Keratinocyte (primary cell): ENCODE measurements at regions not wholly inside any gene's neighbourhood (a gene's known extent, or its start where the extent isn't known, plus 50 kb on each side); places are given as distances from the start of the nearest gene placed in this dataset.
A peak's percentile ranks its signal among the peaks of the same experiment; 100 is the strongest.

Experiments used
- DNase-seq: peaks from one replicate; pipeline ENCODE4 v3.0.0-alpha.2; 2011; ENCODE audit warnings: low read depth, missing footprints, low spot score
- FAIRE-seq: peaks from 2 replicates; lab custom pipeline; 2011; peaks lifted over from hg19 to GRCh38; lab: Jason Lieb, UNC
- H2AFZ ChIP-seq: 2 replicates; pipeline ENCODE4 v1.6.0; 2012; ENCODE audit warnings: low read length, control low read depth, inconsistent platforms; ENCODE audit not compliant: control insufficient read depth
- H3K27ac ChIP-seq: 2 replicates; pipeline ENCODE4 v1.5.1; 2011; ENCODE audit warnings: low read length; ENCODE audit not compliant: control insufficient read depth, insufficient read depth
- H3K27me3 ChIP-seq: 3 replicates; pipeline ENCODE4 v1.6.0; 2011; ENCODE audit warnings: low read length; ENCODE audit not compliant: control insufficient read depth, insufficient read depth; ENCODE audit errors: extremely low read depth
- H3K36me3 ChIP-seq, 2 experiments: 2 replicates in 1 of 2; 3 replicates in 1 of 2; pipeline ENCODE4 v1.5.1; 2011; ENCODE audit warnings: low read length in 2 of 2, mild to moderate bottlenecking in 1 of 2; ENCODE audit not compliant: control insufficient read depth in 2 of 2, insufficient read depth in 2 of 2; ENCODE audit errors: extremely low read depth in 1 of 2
- H3K4me1 ChIP-seq: 3 replicates; pipeline ENCODE4 v1.5.1; 2011; ENCODE audit warnings: low read length; ENCODE audit not compliant: control insufficient read depth, insufficient read depth; ENCODE audit errors: extremely low read depth
- H3K4me2 ChIP-seq: 3 replicates; pipeline ENCODE4 v1.6.0; 2011; ENCODE audit warnings: low read depth, low read length; ENCODE audit not compliant: control insufficient read depth, insufficient read depth; ENCODE audit errors: extremely low read depth
- H3K4me3 ChIP-seq, 3 experiments: fragments of 200-600 bp in 1 of 3; sonication (generic) in 1 of 3; 2 replicates in 2 of 3; 3 replicates in 1 of 3; pipeline ENCODE4 v1.5.1; 2011 to 2016; ENCODE audit warnings: low read length in 3 of 3, mild to moderate bottlenecking in 3 of 3, control low read depth in 2 of 3, inconsistent platforms in 1 of 3, low read depth in 1 of 3, mixed read lengths in 1 of 3, mixed run types in 1 of 3, moderate library complexity in 1 of 3; ENCODE audit not compliant: control insufficient read depth in 2 of 3, insufficient read depth in 2 of 3; ENCODE audit errors: extremely low read depth in 1 of 3
- H3K79me2 ChIP-seq: 2 replicates; pipeline ENCODE4 v1.6.0; 2012; ENCODE audit warnings: low read length; ENCODE audit not compliant: control insufficient read depth, insufficient read depth
- H3K9ac ChIP-seq: 3 replicates; pipeline ENCODE4 v1.6.0; 2011; ENCODE audit warnings: low read length; ENCODE audit not compliant: control insufficient read depth, insufficient read depth; ENCODE audit errors: extremely low read depth
- H3K9me1 ChIP-seq: 3 replicates; pipeline ENCODE4 v1.6.0; 2011; ENCODE audit warnings: low read length; ENCODE audit not compliant: control insufficient read depth, insufficient read depth; ENCODE audit errors: extremely low read depth
- H3K9me3 ChIP-seq: 2 replicates; pipeline ENCODE4 v1.5.1; 2012; ENCODE audit warnings: low read depth, low read length; ENCODE audit not compliant: control insufficient read depth
- H4K20me1 ChIP-seq: 3 replicates; pipeline ENCODE4 v1.6.0; 2011; ENCODE audit warnings: low read length; ENCODE audit not compliant: control insufficient read depth, insufficient read depth; ENCODE audit errors: extremely low read depth
- EZH2 ChIP-seq: IDR thresholded peaks from one replicate; pipeline ENCODE4 v1.6.1; 2012; ENCODE audit warnings: inconsistent platforms, mild to moderate bottlenecking, low read length, moderate library complexity
- dilution Hi-C: fragments of 300-500 bp; cut with MboI; formaldehyde crosslinking; loops from one replicate; pipeline ENCODE4 v1.7.0; 2020; ENCODE audit warnings: low sequenced_read_pairs; ENCODE audit not compliant: extremely low pct_ligation_motif_present
- TF ChIP-seq, protein P1 (sequence below), 3 experiments: IDR thresholded peaks in 1 of 3; conservative IDR thresholded peaks in 1 of 3; optimal IDR thresholded peaks in 1 of 3; 2 replicates in 2 of 3; 3 replicates in 1 of 3; pipeline versions ENCODE3 to v1.5.1; 2011; ENCODE audit warnings: low read length in 3 of 3, mild to moderate bottlenecking in 3 of 3, moderate library complexity in 2 of 3, control low read depth in 1 of 3, inconsistent platforms in 1 of 3; ENCODE audit not compliant: insufficient read depth in 2 of 3; ENCODE audit errors: extremely low read depth in 1 of 3

GRCh38 chr1:199297887-199298286, 659.0 kb downstream of the PTPRC start:
- DNase-seq = no peak
- no peak overlapping the region for H3K4me2 ChIP-seq
- H4K20me1 ChIP-seq = no peaks in the 10 kb centered on the region
- no peak overlapping the region for H3K9ac ChIP-seq
- no peak overlapping the region for H3K27ac ChIP-seq
- dilution Hi-C loops = no loop called here
- H3K36me3 ChIP-seq = no peaks in the 10 kb centered on the region
- no peak for FAIRE-seq
- H3K4me1 ChIP-seq = peaks cover 6% of the 10 kb centered on the region
- no peaks in the 10 kb centered on the region for H3K79me2 ChIP-seq
- TF ChIP-seq EZH2 = no peak
- TF ChIP-seq, protein P1, sequence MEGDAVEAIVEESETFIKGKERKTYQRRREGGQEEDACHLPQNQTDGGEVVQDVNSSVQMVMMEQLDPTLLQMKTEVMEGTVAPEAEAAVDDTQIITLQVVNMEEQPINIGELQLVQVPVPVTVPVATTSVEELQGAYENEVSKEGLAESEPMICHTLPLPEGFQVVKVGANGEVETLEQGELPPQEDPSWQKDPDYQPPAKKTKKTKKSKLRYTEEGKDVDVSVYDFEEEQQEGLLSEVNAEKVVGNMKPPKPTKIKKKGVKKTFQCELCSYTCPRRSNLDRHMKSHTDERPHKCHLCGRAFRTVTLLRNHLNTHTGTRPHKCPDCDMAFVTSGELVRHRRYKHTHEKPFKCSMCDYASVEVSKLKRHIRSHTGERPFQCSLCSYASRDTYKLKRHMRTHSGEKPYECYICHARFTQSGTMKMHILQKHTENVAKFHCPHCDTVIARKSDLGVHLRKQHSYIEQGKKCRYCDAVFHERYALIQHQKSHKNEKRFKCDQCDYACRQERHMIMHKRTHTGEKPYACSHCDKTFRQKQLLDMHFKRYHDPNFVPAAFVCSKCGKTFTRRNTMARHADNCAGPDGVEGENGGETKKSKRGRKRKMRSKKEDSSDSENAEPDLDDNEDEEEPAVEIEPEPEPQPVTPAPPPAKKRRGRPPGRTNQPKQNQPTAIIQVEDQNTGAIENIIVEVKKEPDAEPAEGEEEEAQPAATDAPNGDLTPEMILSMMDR (optimal IDR thresholded peaks at IDR 0.05 in 1 of 3, IDR thresholded peaks at IDR 0.05 in 1 of 3, conservative IDR thresholded peaks at IDR 0.05 in 1 of 3; ENCODE audit: extremely low read depth in 1 of 3, insufficient read depth in 2 of 3, low read length in 3 of 3) = no peak
- H3K27me3 ChIP-seq = no peaks in the 10 kb centered on the region
- no peak overlapping the region for H3K4me3 ChIP-seq
- no peak overlapping the region for H2AFZ ChIP-seq
- no peaks in the 10 kb centered on the region for H3K9me3 ChIP-seq
- H3K9me1 ChIP-seq = no peaks in the 10 kb centered on the region

DNA sequence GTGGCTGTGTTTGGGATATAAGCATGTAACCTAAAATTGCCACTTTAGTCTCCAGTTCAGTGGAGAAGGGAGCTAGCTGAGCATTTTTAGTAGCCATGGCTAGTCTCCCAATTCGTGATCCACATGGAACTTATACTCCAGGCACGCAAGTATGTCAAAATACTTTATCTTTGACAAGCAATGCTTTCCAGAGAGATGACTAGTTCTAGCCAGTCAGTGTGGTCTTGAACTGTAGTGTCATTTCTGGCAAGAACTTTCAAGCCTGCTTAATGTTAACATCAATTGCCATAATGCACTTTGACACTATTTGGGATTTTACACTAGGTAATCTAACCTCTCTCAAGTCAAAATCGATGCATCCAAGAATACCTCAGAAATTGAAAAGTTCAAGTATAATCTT, 660.0 kb downstream of the PTPRC start:
- Histone ChIP-seq H3K9ac (no peak overlapping the region), H3K9me1 (no peaks in the 10 kb centered on the region), H3K4me2 (no peak overlapping the region), H3K27me3 (no peaks in the 10 kb centered on the region), H3K79me2 (no peaks in the 10 kb centered on the region), H3K4me3 (no peak overlapping the region), H3K4me1 (peaks cover 6% of the 10 kb centered on the region), H3K36me3 (no peaks in the 10 kb centered on the region), H2AFZ (no peak overlapping the region), H4K20me1 (no peaks in the 10 kb centered on the region), H3K27ac (no peak overlapping the region), H3K9me3 (no peaks in the 10 kb centered on the region)
- DNase-seq = no peak
- peak; percentile 9 for FAIRE-seq
- dilution Hi-C loops = no loop called here
- TF ChIP-seq, protein P1 (optimal IDR thresholded peaks at IDR 0.05 in 1 of 3, IDR thresholded peaks at IDR 0.05 in 1 of 3, conservative IDR thresholded peaks at IDR 0.05 in 1 of 3; ENCODE audit: extremely low read depth in 1 of 3, insufficient read depth in 2 of 3, low read length in 3 of 3) = no peak
